Ovary (tissue), 7 donors: ENCODE measurements at regions not wholly inside any gene's neighbourhood (a gene's known extent, or its start where the extent isn't known, plus 50 kb on each side); places are given as distances from the start of the nearest gene placed in this dataset.

Source experiments
- DNase-seq, 5 donors: peaks; one replicate each; pipeline ENCODE4 v3.0.0-alpha.2; 2019 to 2020
- H3K27ac ChIP-seq, 2 donors: fragments of 200-600 bp; one replicate each; pipeline versions ENCODE4 v1.5.1 to v1.8.0; 2019 to 2022
- H3K27me3 ChIP-seq: fragments of 200-600 bp; one replicate; pipeline ENCODE4 v1.8.0; 2022
- H3K36me3 ChIP-seq: fragments of 200-600 bp; sonication (generic); one replicate; pipeline ENCODE4 v1.5.1; 2019
- H3K4me1 ChIP-seq: one replicate; pipeline ENCODE4 v1.8.1; 2013; ENCODE audit warnings: mild to moderate bottlenecking, moderate library complexity; ENCODE audit not compliant: insufficient read depth
- H3K4me3 ChIP-seq: fragments of 200-600 bp; sonication (generic); one replicate; pipeline ENCODE4 v1.5.1; 2017
- H3K9me3 ChIP-seq, 2 donors: fragments of 200-600 bp in 1 of 2; sonication (generic) in 1 of 2; one replicate each; pipeline versions ENCODE4 v1.5.1 to v1.8.1; 2013 to 2019; ENCODE audit warnings: mild to moderate bottlenecking in 1 of 2, moderate library complexity in 1 of 2
- CTCF ChIP-seq, 3 donors: fragments of 450-650 bp in 2 of 3; fragments of 200-600 bp in 1 of 3; IDR thresholded peaks; one replicate each; pipeline versions ENCODE4 v1.5.1 to v1.8.0; 2016 to 2022; ENCODE audit warnings: antibody characterized with exemption in 3 of 3, mild to moderate bottlenecking in 1 of 3
- EP300 ChIP-seq: sonication (generic); formaldehyde crosslinking; IDR thresholded peaks from one replicate; pipeline ENCODE4 v1.6.1; 2017; ENCODE audit warnings: antibody characterized with exemption
- POLR2A ChIP-seq: fragments of 450-650 bp; IDR thresholded peaks from one replicate; pipeline ENCODE4 v1.6.1; 2017; ENCODE audit warnings: antibody characterized with exemption, mild to moderate bottlenecking, moderate library complexity
- WGBS, 3 donors: extraction: QIAGEN DNeasy Blood & Tissue Kit in 1 of 3; methylation state at CpG; one replicate each; pipeline versions ENCODE4 v1.1.5 to v1.1.7; 2013 to 2017; 5-methylcytosine and 5-hydroxymethylcytosine counted together
- intact Hi-C, 4 donors: fragments of 100-400 bp; cut with DNase I; formaldehyde crosslinking; loops; one replicate each; pipeline versions ENCODE4 v1.11.0 to v1.15.1; 2022 to 2023
- donor health status: DM: no; HTN: no; CAD: no; lungs with moderate emphysema.
- donor health status: DM: no; HTN: no; CAD: no.
- donor health status: Bipolar disorder and iron deficiency.
- donor health status: DM: no; HTN: no; CAD: no.
- donor health status: DM: yes; HTN: yes; CAD: no.

- intact Hi-C loops: no loop called here
- Histone ChIP-seq H3K36me3 (no peaks in the 10 kb centered on the region), H3K9me3 (no peaks in the 10 kb centered on the region), H3K27me3 (no peaks in the 10 kb centered on the region), H3K27ac (no peak overlapping the region), H3K4me3 (no peak overlapping the region), H3K4me1 (no peaks in the 10 kb centered on the region)
- DNase-seq: no peak
- WGBS, 3 donors: 37 to 53% (median 43%) methylated on average over 4 of the region's 4 CpGs
- no peak for TF ChIP-seq POLR2A
- no peak for TF ChIP-seq CTCF (IDR thresholded peaks at IDR 0.05)
- TF ChIP-seq EP300: no peak
Measured at GRCh38 chr21:22881131-22881530, 1882.9 kb downstream of the NCAM2 start.

GRCh38 chr21:22885079-22885478 lies 1886.9 kb downstream of the NCAM2 start:
- 87 to 92% (median 91%) methylated on average over 4 of the region's 4 CpGs for WGBS, 3 donors
- Histone ChIP-seq H3K4me3 (no peak overlapping the region), H3K4me1 (no peaks in the 10 kb centered on the region), H3K9me3 (no peaks in the 10 kb centered on the region), H3K36me3 (no peaks in the 10 kb centered on the region), H3K27ac (no peak overlapping the region), H3K27me3 (no peaks in the 10 kb centered on the region)
- DNase-seq: no peak
- TF ChIP-seq EP300 (no peak), CTCF (IDR thresholded peaks at IDR 0.05) (no peak), POLR2A (no peak)
- intact Hi-C loops: no loop called here

GRCh38 chr21:22885614-22886013 lies 1887.4 kb downstream of the NCAM2 start:
- Histone ChIP-seq H3K36me3 (no peaks in the 10 kb centered on the region), H3K9me3 (no peaks in the 10 kb centered on the region), H3K27ac (no peak overlapping the region), H3K27me3 (no peaks in the 10 kb centered on the region), H3K4me1 (no peaks in the 10 kb centered on the region), H3K4me3 (no peak overlapping the region)
- TF ChIP-seq POLR2A (no peak), EP300 (no peak), CTCF (IDR thresholded peaks at IDR 0.05) (no peak)
- DNase-seq: no peak
- intact Hi-C loops: no loop called here

GRCh38 chr21:22889445-22889844 lies 1891.2 kb downstream of the NCAM2 start:
- no peaks in the 10 kb centered on the region for H3K9me3 ChIP-seq
- TF ChIP-seq EP300: no peak
- TF ChIP-seq POLR2A: no peak
- TF ChIP-seq CTCF (IDR thresholded peaks at IDR 0.05): no peak
- no peak for DNase-seq
- no peak overlapping the region for H3K4me3 ChIP-seq
- no peak overlapping the region for H3K27ac ChIP-seq
- intact Hi-C loops: no loop called here
- no peaks in the 10 kb centered on the region for H3K4me1 ChIP-seq
- no peaks in the 10 kb centered on the region for H3K36me3 ChIP-seq
- H3K27me3 ChIP-seq: no peaks in the 10 kb centered on the region
- WGBS, 3 donors: 67 to 87% (median 74%) methylated on average over 2 of the region's 2 CpGs

GRCh38 chr21:22890656-22891055 lies 1892.4 kb downstream of the NCAM2 start:
- Histone ChIP-seq H3K27ac (no peak overlapping the region), H3K27me3 (no peaks in the 10 kb centered on the region), H3K9me3 (no peaks in the 10 kb centered on the region), H3K4me3 (no peak overlapping the region), H3K36me3 (no peaks in the 10 kb centered on the region), H3K4me1 (no peaks in the 10 kb centered on the region)
- DNase-seq: no peak
- 82 to 95% (median 89%) methylated on average over 2 of the region's 2 CpGs for WGBS, 3 donors
- intact Hi-C loops: no loop called here
- TF ChIP-seq CTCF (IDR thresholded peaks at IDR 0.05): no peak
- no peak for TF ChIP-seq POLR2A
- TF ChIP-seq EP300: no peak
